GM18505 (cell line): ENCODE measurements at regions not wholly inside any gene's neighbourhood (a gene's known extent, or its start where the extent isn't known, plus 50 kb on each side); places are given as distances from the start of the nearest gene placed in this dataset.
A peak's percentile ranks its signal among the peaks of the same experiment; 100 is the strongest.
"Not testable (repeated sequence)": the region's sequence is repeated elsewhere in the genome, so short reads cannot be mapped to it uniquely, and the experiment has no call there.

Source experiments
- ATAC-seq: cut with Tn5 transposase; IDR thresholded peaks from one replicate; pipeline ENCODE4 v1.9.1; 2021; ENCODE audit not compliant: unreplicated experiment
- POLR2A ChIP-seq: IDR thresholded peaks from 4 replicates; pipeline ENCODE4 v1.6.1; 2011; ENCODE audit warnings: borderline replicate concordance; ENCODE audit not compliant: insufficient read depth, insufficient read length; ENCODE audit errors: extremely low read depth

DNA sequence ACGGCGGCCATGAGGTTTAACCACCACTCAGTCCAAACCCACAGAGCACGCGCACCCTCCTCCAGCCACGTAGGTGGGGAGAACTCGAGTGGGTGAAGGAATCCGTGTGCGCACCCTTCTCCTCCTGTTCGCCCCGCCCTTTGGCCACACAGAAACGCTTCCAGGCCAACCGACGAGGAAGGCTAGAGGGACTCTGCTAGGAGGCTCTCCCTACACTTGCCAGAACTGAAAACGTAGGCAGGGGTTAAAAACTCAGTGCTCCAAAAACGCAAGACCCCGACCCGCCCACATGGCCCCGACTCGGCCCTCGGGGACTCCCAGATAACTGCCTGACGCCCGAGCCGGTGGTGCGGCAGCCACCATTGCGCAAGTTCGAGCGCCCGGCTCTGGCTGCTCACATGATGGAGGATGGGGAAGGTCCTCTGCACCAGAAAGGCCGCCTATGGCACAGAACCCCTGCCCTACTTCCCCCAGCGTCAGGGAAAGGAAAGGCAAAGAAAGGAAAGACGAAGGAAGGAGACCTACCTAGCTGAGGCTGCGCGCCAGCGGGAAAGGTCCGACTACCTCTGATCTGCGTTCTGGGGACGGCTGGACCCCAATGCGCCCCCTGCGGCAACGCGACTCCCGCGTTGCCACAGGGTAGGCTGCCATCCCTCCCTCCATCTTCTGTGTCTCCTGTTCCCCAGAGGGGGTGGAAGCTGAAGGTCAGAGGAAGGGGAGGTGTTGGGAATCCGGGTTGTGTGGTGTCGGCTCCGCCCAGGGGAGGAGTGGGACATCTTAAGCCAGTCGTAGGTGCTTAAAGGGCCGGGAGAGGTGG, 201.9 kb upstream of the AGTR2 start:
- TF ChIP-seq POLR2A = no peak

DNA sequence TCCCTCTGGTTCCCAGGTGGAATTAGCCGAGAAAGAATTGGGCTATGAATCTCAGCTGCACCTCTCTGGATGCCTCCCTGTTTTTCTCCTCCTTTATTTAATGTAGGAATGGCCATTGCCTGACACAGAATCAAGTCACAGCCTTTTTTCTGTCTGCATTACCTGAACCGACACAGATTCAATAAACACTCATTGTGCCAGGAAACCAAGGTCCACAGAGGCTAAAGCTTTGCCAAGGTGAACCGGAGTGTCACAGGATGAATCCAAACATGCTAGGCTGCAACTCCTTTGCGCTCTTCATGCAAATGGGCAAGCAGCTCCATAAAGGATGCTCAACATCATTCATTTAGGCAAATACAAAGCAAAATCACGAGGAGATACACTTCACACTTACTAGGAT, 199.8 kb upstream of the AGTR2 start:
- no peak for ATAC-seq
- TF ChIP-seq POLR2A = no peak

More for the DNA sequence above, 201.9 kb upstream of the AGTR2 start:
- ATAC-seq = peak; percentile 70

DNA sequence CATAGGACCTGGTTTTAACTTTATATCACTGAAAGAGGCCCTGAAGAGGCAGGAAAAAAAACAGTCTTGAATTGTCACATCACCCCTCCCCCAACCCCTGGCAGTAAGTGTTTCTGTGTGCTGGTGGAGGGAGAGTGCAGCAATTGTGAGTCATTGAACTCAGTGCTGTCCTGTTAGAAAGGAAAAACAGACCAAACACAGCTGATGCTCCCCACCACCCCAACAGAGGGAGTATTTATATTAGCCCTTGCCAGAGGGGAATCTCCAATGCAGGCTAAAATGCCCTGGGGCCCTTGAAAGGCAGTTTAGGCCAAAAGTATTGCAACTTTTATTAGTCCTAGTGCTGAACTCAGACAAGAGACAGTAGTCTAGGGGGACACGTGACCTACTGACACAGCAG, 197.8 kb upstream of the AGTR2 start:
- no peak for ATAC-seq
- TF ChIP-seq POLR2A = no peak

DNA sequence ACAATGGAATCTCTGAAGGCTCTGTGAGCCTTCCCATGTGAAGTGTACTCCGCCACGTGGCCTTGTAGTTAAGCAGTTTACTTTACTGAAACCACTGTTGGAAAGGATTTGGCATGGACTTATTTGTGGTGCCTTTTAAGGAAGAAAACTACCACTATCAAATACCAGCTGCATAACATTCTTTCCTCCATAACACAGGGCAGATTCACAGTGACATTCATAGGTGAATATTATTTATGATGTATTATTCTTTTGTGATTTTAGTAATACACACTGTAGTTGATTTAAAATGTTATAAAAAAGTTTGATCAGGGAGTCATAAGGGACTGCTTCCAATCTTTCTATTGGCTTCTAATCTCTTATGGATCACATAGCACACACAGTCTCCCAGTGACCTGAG, 192.5 kb upstream of the AGTR2 start:
- no peak for ATAC-seq
- no peak for TF ChIP-seq POLR2A

DNA sequence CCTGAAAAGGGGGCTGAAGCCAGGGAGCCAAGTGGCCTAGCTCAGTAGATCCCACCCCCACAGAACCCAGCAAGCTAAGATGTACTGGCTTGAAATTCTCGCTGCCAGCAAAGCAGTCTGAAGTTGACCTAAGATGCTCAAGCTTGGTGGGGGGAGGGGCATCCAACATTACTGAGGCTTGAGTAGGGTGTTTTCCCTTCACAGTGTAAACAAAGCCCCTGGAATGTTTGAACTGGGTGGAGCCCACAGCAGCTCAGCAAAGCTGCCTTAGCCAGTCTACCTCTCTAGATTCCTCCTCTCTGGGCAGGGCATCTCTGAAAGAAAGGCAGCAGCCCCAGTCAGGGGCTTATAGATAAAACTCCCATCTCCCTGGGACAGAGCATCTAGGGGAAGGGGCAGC, 187.4 kb upstream of the AGTR2 start:
- ATAC-seq = not testable (repeated sequence)

DNA sequence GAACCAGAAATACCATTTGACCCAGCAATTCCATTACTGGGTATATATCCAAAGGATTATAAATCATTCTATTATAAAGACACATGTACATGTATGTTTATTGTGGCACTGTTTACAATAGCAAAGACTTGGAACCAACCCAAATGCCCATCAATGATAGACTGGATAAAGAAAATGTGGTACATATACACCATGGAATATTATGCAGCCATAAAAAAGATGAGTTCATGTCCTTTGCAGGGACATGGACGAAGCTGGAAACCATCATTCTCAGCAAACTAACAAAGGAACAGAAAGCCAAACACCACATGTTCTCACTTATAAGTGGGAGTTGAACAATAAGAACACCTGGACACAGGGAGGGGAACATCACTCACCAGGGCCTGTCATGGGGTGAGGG, 183.1 kb upstream of the AGTR2 start:
- ATAC-seq = not testable (repeated sequence)

DNA sequence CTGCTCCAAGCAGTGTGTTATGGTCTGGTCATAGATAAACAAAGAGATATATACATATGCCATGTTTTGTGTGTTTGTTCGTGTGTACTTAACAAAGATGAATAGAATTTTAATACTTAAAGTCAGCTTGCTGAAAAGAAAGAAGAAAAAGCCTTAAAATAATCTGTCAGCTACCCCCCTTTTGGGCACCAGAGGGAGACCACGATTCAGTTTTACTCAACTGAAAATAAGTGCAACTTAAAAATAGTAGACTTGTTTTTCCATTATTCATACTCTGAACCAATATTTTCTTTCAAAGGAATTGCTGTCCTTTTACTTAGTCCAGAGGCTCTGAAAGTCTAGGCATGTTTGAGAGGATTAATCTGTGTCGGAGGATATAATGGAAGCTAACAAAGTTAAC, 181.7 kb upstream of the AGTR2 start:
- TF ChIP-seq POLR2A = no peak
- ATAC-seq = no peak

DNA sequence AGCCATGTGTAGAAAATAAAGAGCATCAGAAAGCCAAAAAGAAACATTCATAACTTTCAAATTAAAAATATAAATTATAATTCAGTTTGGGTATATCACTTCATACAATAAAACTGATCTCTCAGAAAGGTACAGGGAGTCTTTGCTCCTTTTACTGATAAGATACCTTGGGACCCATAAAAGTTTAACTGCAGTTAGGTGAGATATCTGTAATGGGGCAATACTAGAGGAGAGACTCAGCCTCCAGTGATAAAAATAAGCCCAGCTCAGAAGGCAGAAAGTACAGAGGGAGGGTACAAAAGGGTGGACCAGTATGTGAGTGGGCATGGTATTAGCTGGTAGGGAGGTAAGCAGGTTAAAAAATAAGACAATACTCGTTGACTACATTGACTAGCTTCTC, 180.9 kb upstream of the AGTR2 start:
- TF ChIP-seq POLR2A = no peak
- ATAC-seq = no peak

DNA sequence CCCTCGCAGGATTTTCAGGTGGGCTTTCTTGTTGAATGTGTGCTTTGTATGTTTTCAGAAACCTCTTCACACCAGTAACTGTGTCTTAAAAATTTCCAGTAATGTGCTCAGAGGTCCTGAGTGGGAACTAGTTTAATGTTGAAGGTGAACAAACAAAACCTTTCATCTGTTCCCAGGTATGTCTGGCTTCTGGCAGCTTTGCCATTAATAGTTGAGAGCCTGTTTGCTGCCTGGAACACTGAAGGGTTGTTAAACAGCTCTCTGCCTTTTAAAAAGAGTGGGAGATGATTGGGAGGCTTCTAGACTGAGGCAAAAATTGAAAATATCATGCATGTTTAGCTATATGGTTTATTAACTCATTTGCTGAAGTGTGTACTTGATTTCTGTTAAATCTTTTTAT, 161.2 kb upstream of the AGTR2 start:
- TF ChIP-seq POLR2A = no peak
- ATAC-seq = no peak

DNA sequence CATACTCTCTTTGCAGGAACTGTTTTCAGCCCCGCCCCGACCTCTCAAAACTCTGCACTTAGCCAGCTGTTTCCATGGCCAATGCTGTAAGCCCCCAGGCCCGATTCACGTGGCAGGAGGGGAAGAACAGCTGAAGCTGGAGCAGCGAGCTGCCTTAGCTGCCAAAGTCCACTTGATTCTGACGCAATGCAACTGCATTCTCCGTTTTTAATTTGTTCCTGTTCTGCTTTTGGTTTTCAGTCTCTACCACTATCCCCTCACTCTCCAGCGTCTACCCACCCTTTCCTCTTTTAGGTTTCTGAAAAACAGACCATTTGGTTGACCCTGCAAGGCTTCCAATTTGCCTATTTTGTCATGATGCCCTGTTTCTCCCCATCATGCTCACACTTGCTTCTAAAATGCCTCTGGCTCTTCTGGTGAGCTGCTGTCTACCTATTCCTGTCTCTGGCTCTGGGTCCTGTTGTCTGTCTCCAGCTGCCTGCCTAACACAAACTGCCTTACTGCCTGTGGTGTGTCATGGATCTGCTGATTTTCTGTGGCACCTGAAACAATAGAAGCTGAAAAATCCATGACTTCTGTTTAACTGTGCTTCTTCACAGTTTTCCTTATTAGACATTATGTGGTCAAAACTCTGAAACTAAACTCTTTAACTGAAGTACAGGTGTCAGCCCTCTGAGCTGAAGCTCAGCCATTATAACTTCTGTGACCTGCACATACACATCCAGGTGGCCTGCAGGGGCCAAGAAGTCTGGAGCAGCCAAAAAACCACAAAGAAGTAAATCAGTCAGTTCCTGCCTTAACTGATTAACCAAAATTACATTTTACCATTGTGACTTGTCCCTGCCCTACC, 160.5 kb upstream of the AGTR2 start:
- peak; percentile 76 for ATAC-seq
- no peak for TF ChIP-seq POLR2A

DNA sequence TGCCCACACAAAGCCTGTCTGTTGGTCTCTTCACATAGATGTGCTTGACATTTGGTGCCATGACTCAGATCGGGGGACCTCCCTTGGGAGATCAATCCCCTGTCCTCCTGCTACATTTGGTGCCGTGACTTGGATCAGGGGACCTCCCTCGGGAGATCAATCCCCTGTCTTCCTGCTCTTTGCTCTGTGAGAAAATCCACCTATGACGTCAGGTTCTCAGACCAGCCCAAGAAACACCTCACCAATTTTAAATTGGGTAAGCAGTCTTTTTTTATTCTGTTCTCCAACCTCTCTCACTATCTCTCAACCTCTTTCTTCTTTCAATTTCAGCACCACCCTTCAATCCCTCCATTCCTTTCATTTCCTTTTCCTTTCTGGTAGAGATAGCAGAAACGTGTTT, 159.6 kb upstream of the AGTR2 start:
- no peak for ATAC-seq
- TF ChIP-seq POLR2A = no peak

DNA sequence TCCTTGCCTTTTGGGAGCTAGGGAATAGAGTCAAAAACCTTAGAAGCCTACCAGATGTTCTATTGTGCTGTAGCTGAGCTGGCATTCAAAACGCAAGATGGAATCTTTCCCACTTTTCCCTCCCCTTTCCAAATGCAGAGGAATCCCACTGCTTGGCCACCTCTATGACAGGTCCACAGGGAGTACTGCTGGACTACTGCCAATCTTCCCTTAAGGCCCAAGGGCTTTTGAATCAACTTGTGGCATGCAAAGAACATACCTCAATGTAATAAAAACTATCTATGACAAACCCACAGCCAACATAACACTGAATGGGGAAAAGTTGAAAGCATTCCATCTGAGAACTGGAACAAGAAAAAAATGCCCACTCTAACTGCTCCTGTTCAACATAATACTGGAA, 139.2 kb upstream of the AGTR2 start:
- no peak for TF ChIP-seq POLR2A
- ATAC-seq = no peak
